GM12864 (cell line): ENCODE measurements at regions not wholly inside any gene's neighbourhood (a gene's known extent, or its start where the extent isn't known, plus 50 kb on each side); places are given as distances from the start of the nearest gene placed in this dataset.

Experiments
- DNase-seq: peaks from one replicate; pipeline ENCODE4 v3.0.0-alpha.2; 2011; ENCODE audit warnings: low read depth
- H3K4me3 ChIP-seq: 2 replicates; pipeline ENCODE4 v1.5.1; 2011; ENCODE audit warnings: mild to moderate bottlenecking, low read depth, low read length, control low read depth
- CTCF ChIP-seq: IDR thresholded peaks from 2 replicates; pipeline ENCODE4 v1.5.1; 2011; ENCODE audit warnings: low read depth, mild to moderate bottlenecking, moderate library complexity, low read length, control low read depth, inconsistent platforms; ENCODE audit errors: missing control alignments

GRCh38 chr2:57368190-57368589, 678.4 kb upstream of the VRK2 start:
- no peak for TF ChIP-seq CTCF
- no peak for DNase-seq
- H3K4me3 ChIP-seq: no peak overlapping the region

- no peak overlapping the region for H3K4me3 ChIP-seq
- TF ChIP-seq CTCF: no peak
- DNase-seq: no peak
Observed at GRCh38 chr2:57370882-57371585, 675.6 kb upstream of the VRK2 start.

- no peak overlapping the region for H3K4me3 ChIP-seq
- no peak for TF ChIP-seq CTCF
- no peak for DNase-seq
Observed at GRCh38 chr2:57372237-57372984, 674.2 kb upstream of the VRK2 start.

DNA sequence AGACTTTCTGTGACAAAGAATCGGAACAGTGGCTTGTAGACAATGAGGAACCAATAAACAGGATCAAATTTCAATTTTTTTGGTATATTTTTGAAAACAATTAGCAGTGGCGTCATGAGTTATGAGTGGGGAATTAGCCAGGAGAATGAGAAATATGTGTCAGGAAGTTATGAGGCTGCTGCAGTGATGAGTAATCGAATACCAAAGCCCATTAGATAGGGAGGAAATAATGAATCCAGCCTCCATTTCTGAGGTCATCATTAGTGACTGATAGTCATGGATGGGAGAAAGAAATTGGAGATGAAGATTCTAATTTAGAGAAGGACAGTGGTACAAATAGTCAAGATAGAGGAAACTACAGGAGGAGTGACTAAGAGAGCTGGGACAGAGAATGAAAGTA, 673.1 kb upstream of the VRK2 start:
- TF ChIP-seq CTCF: no peak
- no peak for DNase-seq
- no peak overlapping the region for H3K4me3 ChIP-seq

GRCh38 chr2:57376985-57377384, 669.6 kb upstream of the VRK2 start:
- H3K4me3 ChIP-seq: no peak overlapping the region
- no peak for DNase-seq
- no peak for TF ChIP-seq CTCF

GRCh38 chr2:57386305-57386704, 660.3 kb upstream of the VRK2 start:
- DNase-seq: no peak
- H3K4me3 ChIP-seq: no peak overlapping the region
- TF ChIP-seq CTCF: no peak
